ENCODE measurements at regions not wholly inside any gene's neighbourhood (a gene's known extent, or its start where the extent isn't known, plus 50 kb on each side); places are given as distances from the start of the nearest gene placed in this dataset.

- TF ChIP-seq CTCF (conservative IDR thresholded peaks at IDR 0.05 in 1 of 2, IDR thresholded peaks at IDR 0.05 in 1 of 2; ENCODE audit: low read depth in 1 of 2, low read length in 2 of 2) (no peak), EZH2 (IDR thresholded peaks at IDR 0.05; ENCODE audit: low read length, missing control alignments) (no peak)
These were observed 55.1 kb upstream of the PHIP start for GRCh38 chr6:79133173-79133572.

All from fibroblast of lung (primary cell).